GM12878 (cell line): ENCODE measurements at regions not wholly inside any gene's neighbourhood (a gene's known extent, or its start where the extent isn't known, plus 50 kb on each side); places are given as distances from the start of the nearest gene placed in this dataset.

Source experiments
- CTCF ChIP-seq, 3 experiments: IDR thresholded peaks in 2 of 3; conservative IDR thresholded peaks in 1 of 3; 2 replicates each; pipeline ENCODE4 v1.5.1; 2011; ENCODE audit warnings: low read depth in 3 of 3, low read length in 3 of 3, mild to moderate bottlenecking in 3 of 3, control low read depth in 2 of 3, moderate library complexity in 2 of 3, inconsistent platforms in 1 of 3, mixed read lengths in 1 of 3; ENCODE audit not compliant: control insufficient read depth in 2 of 3, insufficient read depth in 1 of 3; ENCODE audit errors: extremely low read depth in 1 of 3
- POLR2A ChIP-seq: IDR thresholded peaks from 2 replicates; pipeline ENCODE4 v1.6.1; 2011; ENCODE audit warnings: low read depth, mild to moderate bottlenecking, low read length
- RAD21 ChIP-seq: IDR thresholded peaks from 2 replicates; pipeline ENCODE4 v1.6.1; 2011; ENCODE audit warnings: mild to moderate bottlenecking, low read depth, low read length, moderate library complexity; ENCODE audit not compliant: insufficient read depth
- STAT3 ChIP-seq: IDR thresholded peaks from 2 replicates; pipeline ENCODE4 v1.6.1; 2011; ENCODE audit warnings: low read depth, low read length, improper control_type of control experiment
- TARDBP ChIP-seq: IDR thresholded peaks from 2 replicates; pipeline ENCODE4 v1.6.1; 2016; ENCODE audit warnings: borderline replicate concordance

- no peak for TF ChIP-seq POLR2A
- no peak for TF ChIP-seq RAD21
- TF ChIP-seq CTCF (IDR thresholded peaks at IDR 0.05 in 2 of 3, conservative IDR thresholded peaks at IDR 0.05 in 1 of 3; ENCODE audit: control insufficient read depth in 2 of 3, extremely low read depth in 1 of 3, insufficient read depth in 1 of 3, low read depth in 3 of 3, low read length in 3 of 3) = no peak
- TF ChIP-seq TARDBP = no peak
- TF ChIP-seq STAT3 = no peak
Measured at GRCh38 chr4:100796332-100796731, 278.5 kb upstream of the EMCN start.
